HG02973 (cell line): ENCODE measurements at regions not wholly inside any gene's neighbourhood (a gene's known extent, or its start where the extent isn't known, plus 50 kb on each side); places are given as distances from the start of the nearest gene placed in this dataset.

ENCODE experiments used
- ATAC-seq: cut with Tn5 transposase; IDR thresholded peaks from one replicate; pipeline ENCODE4 v1.9.1; 2021; ENCODE audit warnings: moderate library complexity; ENCODE audit not compliant: unreplicated experiment

GRCh38 chr2:222146488-222146887 is 152.3 kb downstream of the PAX3 start:
- ATAC-seq = no peak

GRCh38 chr2:222142027-222142426 is 156.8 kb downstream of the PAX3 start:
- ATAC-seq = no peak

- no peak for ATAC-seq
Measured at GRCh38 chr2:222136106-222136630, 162.6 kb downstream of the PAX3 start.

- no peak for ATAC-seq
Measured at GRCh38 chr2:222134654-222135053, 164.1 kb downstream of the PAX3 start.

GRCh38 chr2:222133897-222134296 is 164.9 kb downstream of the PAX3 start:
- ATAC-seq = no peak

- ATAC-seq = no peak
Measured at GRCh38 chr2:222130855-222131254, 167.9 kb downstream of the PAX3 start.

GRCh38 chr2:222127660-222128059 is 171.1 kb downstream of the PAX3 start:
- ATAC-seq = no peak

- ATAC-seq = no peak
Measured at GRCh38 chr2:222120933-222121332, 177.9 kb downstream of the PAX3 start.

- no peak for ATAC-seq
Measured at GRCh38 chr2:222115296-222115695, 183.5 kb downstream of the PAX3 start.

GRCh38 chr2:222108957-222109585 is 189.7 kb downstream of the PAX3 start:
- ATAC-seq = no peak

GRCh38 chr2:222108497-222108896 is 190.3 kb downstream of the PAX3 start:
- ATAC-seq = no peak

GRCh38 chr2:222105046-222105445 is 193.8 kb downstream of the PAX3 start:
- ATAC-seq = no peak

GRCh38 chr2:222102575-222103349 is 196.0 kb downstream of the PAX3 start:
- no peak for ATAC-seq

- ATAC-seq = no peak
Measured at GRCh38 chr2:222100704-222101699, 197.8 kb downstream of the PAX3 start.

- no peak for ATAC-seq
Measured at GRCh38 chr2:222088561-222088960, 210.2 kb downstream of the PAX3 start.

- ATAC-seq = no peak
Measured at GRCh38 chr2:222087998-222088397, 210.8 kb downstream of the PAX3 start.

- ATAC-seq = no peak
Measured at GRCh38 chr2:222082201-222082600, 216.6 kb downstream of the PAX3 start.

GRCh38 chr2:222080141-222080540 is 218.7 kb downstream of the PAX3 start:
- no peak for ATAC-seq

GRCh38 chr2:222076973-222077690 is 221.7 kb downstream of the PAX3 start:
- ATAC-seq = no peak

GRCh38 chr2:222074674-222075073 is 224.1 kb downstream of the PAX3 start:
- no peak for ATAC-seq
